SK-N-SH (cell line): ENCODE measurements at regions not wholly inside any gene's neighbourhood (a gene's known extent, or its start where the extent isn't known, plus 50 kb on each side); places are given as distances from the start of the nearest gene placed in this dataset.

Experiments used
- CTCF ChIA-PET: fragments of 300-600, 350-600 bp; formaldehyde crosslinking; extraction: SDS; loops from one replicate; lab custom pipeline; 2021; lab: Yijun Ruan, JAX
- POLR2A ChIA-PET: fragments of 350-600 bp; sonication (Branson Sonifier 250); formaldehyde crosslinking; extraction: SDS; loops from one replicate; lab custom pipeline; 2020; ENCODE audit warnings: antibody characterized with exemption, inconsistent platforms; lab: Yijun Ruan, JAX
- DNase-seq: peaks from one replicate; pipeline ENCODE4 v3.0.0; 2012
- H2AFZ ChIP-seq: fragments of 200-600 bp; sonication (generic); 2 replicates; pipeline ENCODE4 v1.8.1; 2016; ENCODE audit warnings: antibody characterized with exemption, mild to moderate bottlenecking, low read depth
- H3F3A ChIP-seq: fragments of 200-600 bp; sonication (generic); replicated peaks from 2 replicates; pipeline ENCODE3; 2016; ENCODE audit warnings: antibody characterized with exemption, mild to moderate bottlenecking; ENCODE audit not compliant: insufficient read depth
- H3K27ac ChIP-seq, 2 experiments: fragments of 200-500 bp in 1 of 2; fragments of 200-600 bp in 1 of 2; sonication (Bioruptor generic) in 1 of 2; sonication (generic), shearing (Covaris generic) in 1 of 2; 2 replicates each; pipeline versions ENCODE4 v1.5.1 to v1.6.1; 2014 to 2016; ENCODE audit warnings: low read depth in 2 of 2, inconsistent platforms in 1 of 2, low read length in 1 of 2, mild to moderate bottlenecking in 1 of 2, mixed read lengths in 1 of 2
- H3K27me3 ChIP-seq: fragments of 200-600 bp; sonication (generic), shearing (Covaris generic); 2 replicates; pipeline ENCODE4 v1.6.1; 2016; ENCODE audit warnings: mixed run types; ENCODE audit not compliant: insufficient read depth
- H3K36me3 ChIP-seq, 2 experiments: fragments of 200-500 bp in 1 of 2; fragments of 200-600 bp in 1 of 2; sonication (Bioruptor generic) in 1 of 2; sonication (generic) in 1 of 2; replicated peaks in 1 of 2; 2 replicates each; pipeline versions ENCODE3 to v1.5.1; 2014 to 2016; ENCODE audit warnings: low read length in 1 of 2, mild to moderate bottlenecking in 1 of 2; ENCODE audit not compliant: insufficient read depth in 2 of 2, control insufficient read depth in 1 of 2
- H3K4me1 ChIP-seq, 2 experiments: fragments of 200-500 bp in 1 of 2; fragments of 200-600 bp in 1 of 2; sonication (Bioruptor generic) in 1 of 2; sonication (generic), shearing (Covaris generic) in 1 of 2; 2 replicates each; pipeline versions ENCODE4 v1.5.1 to v1.6.1; 2014 to 2016; ENCODE audit warnings: low read depth in 1 of 2, low read length in 1 of 2, mixed run types in 1 of 2; ENCODE audit not compliant: insufficient read depth in 2 of 2, control insufficient read depth in 1 of 2
- H3K4me2 ChIP-seq: fragments of 200-600 bp; sonication (generic), shearing (Covaris generic); 2 replicates; pipeline ENCODE4 v1.6.1; 2017; ENCODE audit warnings: mixed run types
- H3K4me3 ChIP-seq, 2 experiments: fragments of 200-500 bp in 1 of 2; fragments of 200-600 bp in 1 of 2; sonication (Bioruptor generic) in 1 of 2; sonication (generic), shearing (Covaris generic) in 1 of 2; 2 replicates each; pipeline versions ENCODE4 v1.5.1 to v1.8.1; 2014 to 2016; ENCODE audit warnings: low read depth in 2 of 2, inconsistent platforms in 1 of 2, low read length in 1 of 2, mild to moderate bottlenecking in 1 of 2, mixed read lengths in 1 of 2, moderate library complexity in 1 of 2
- H3K79me2 ChIP-seq: fragments of 200-600 bp; sonication (generic); 2 replicates; pipeline ENCODE4 v1.8.1; 2017; ENCODE audit warnings: mild to moderate bottlenecking; ENCODE audit not compliant: insufficient read depth
- H3K9ac ChIP-seq: fragments of 200-600 bp; sonication (generic); 2 replicates; pipeline ENCODE4 v1.6.1; 2017; ENCODE audit warnings: mixed run types
- H3K9me2 ChIP-seq: fragments of 200-600 bp; sonication (generic); 2 replicates; pipeline ENCODE4 v1.6.1; 2017; ENCODE audit warnings: mixed run types
- H3K9me3 ChIP-seq: fragments of 200-600 bp; sonication (generic); 2 replicates; pipeline ENCODE4 v1.6.1; 2017; ENCODE audit warnings: mixed run types, mild to moderate bottlenecking, moderate library complexity
- H4K20me1 ChIP-seq: fragments of 200-600 bp; sonication (generic); 2 replicates; pipeline ENCODE4 v1.6.1; 2017; ENCODE audit warnings: mild to moderate bottlenecking, mixed run types; ENCODE audit not compliant: insufficient read depth
- CHD2 ChIP-seq: fragments of 150-350 bp; IDR thresholded peaks from 2 replicates; pipeline ENCODE4 v1.6.1; 2018; ENCODE audit warnings: low read length; ENCODE audit not compliant: partially characterized antibody
- CTCF ChIP-seq: fragments of 200-600 bp; sonication (generic); IDR thresholded peaks from 2 replicates; pipeline ENCODE4 v1.6.1; 2017; ENCODE audit warnings: antibody characterized with exemption, mild to moderate bottlenecking, moderate library complexity
- EZH2phosphoT487 ChIP-seq: fragments of 200-600 bp; sonication (generic); IDR thresholded peaks from 2 replicates; pipeline ENCODE4 v1.6.1; 2017; ENCODE audit warnings: low read depth, mixed run types, mild to moderate bottlenecking, antibody characterized with exemption, moderate library complexity, borderline replicate concordance
- FOSL2 ChIP-seq: IDR thresholded peaks from 2 replicates; pipeline ENCODE4 v1.4.0; 2012; ENCODE audit warnings: low read depth, mild to moderate bottlenecking, moderate library complexity, borderline replicate concordance
- FOXM1 ChIP-seq: IDR thresholded peaks from 2 replicates; pipeline ENCODE4 v1.4.0; 2012; ENCODE audit warnings: low read depth, mild to moderate bottlenecking
- GABPA ChIP-seq: IDR thresholded peaks from 2 replicates; pipeline ENCODE4 v1.4.0; 2012; ENCODE audit warnings: low read depth, mild to moderate bottlenecking
- GATA2 ChIP-seq: sonication (generic); formaldehyde crosslinking; IDR thresholded peaks from 2 replicates; pipeline ENCODE4 v1.5.0; 2020; ENCODE audit warnings: mild to moderate bottlenecking, missing genetic modification reagents
- JUND ChIP-seq: IDR thresholded peaks from 2 replicates; pipeline ENCODE4 v1.4.0; 2012
- MXI1 ChIP-seq: IDR thresholded peaks from 2 replicates; pipeline ENCODE4 v1.6.1; 2012; ENCODE audit warnings: mild to moderate bottlenecking, low read depth, low read length, improper control_type of control experiment
- NRF1 ChIP-seq: IDR thresholded peaks from 2 replicates; pipeline ENCODE4 v1.6.1; 2012; ENCODE audit warnings: low read depth, mild to moderate bottlenecking, low read length
- PBX3 ChIP-seq: IDR thresholded peaks from 2 replicates; pipeline ENCODE4; 2012
- RAD21 ChIP-seq: IDR thresholded peaks from 2 replicates; pipeline ENCODE4 v1.6.1; 2012; ENCODE audit warnings: mild to moderate bottlenecking, low read length
- RCOR1 ChIP-seq: fragments of 150-350 bp; IDR thresholded peaks from 2 replicates; pipeline ENCODE4 v1.6.1; 2017; ENCODE audit warnings: antibody characterized with exemption, low read length
- REST ChIP-seq: IDR thresholded peaks from 2 replicates; pipeline ENCODE4 v1.6.1; 2012; ENCODE audit warnings: mild to moderate bottlenecking, low read depth, low read length, moderate library complexity
- RFX5 ChIP-seq: IDR thresholded peaks from 2 replicates; pipeline ENCODE4 v1.6.1; 2012; ENCODE audit warnings: mild to moderate bottlenecking, improper control_type of control experiment, low read length
- RXRA ChIP-seq: IDR thresholded peaks from 2 replicates; pipeline ENCODE4 v1.4.0; 2012; ENCODE audit warnings: low read depth, mild to moderate bottlenecking, borderline replicate concordance
- TAF1 ChIP-seq: IDR thresholded peaks from 2 replicates; pipeline ENCODE4 v1.6.1; 2012; ENCODE audit warnings: low read depth, mild to moderate bottlenecking, low read length, moderate library complexity, borderline replicate concordance
- TEAD4 ChIP-seq: IDR thresholded peaks from 2 replicates; pipeline ENCODE4 v1.4.0; 2012; ENCODE audit warnings: mild to moderate bottlenecking, borderline replicate concordance; ENCODE audit not compliant: insufficient read depth
- WGBS: methylation state at CpG from one replicate; pipeline ENCODE4 v1.1.6; 2017; ENCODE audit warnings: low lambda C conversion rate; 5-methylcytosine and 5-hydroxymethylcytosine counted together
- TF ChIP-seq, protein P1 (sequence below): IDR thresholded peaks from 2 replicates; pipeline ENCODE4 v1.4.0; 2012; ENCODE audit warnings: low read depth

DNA sequence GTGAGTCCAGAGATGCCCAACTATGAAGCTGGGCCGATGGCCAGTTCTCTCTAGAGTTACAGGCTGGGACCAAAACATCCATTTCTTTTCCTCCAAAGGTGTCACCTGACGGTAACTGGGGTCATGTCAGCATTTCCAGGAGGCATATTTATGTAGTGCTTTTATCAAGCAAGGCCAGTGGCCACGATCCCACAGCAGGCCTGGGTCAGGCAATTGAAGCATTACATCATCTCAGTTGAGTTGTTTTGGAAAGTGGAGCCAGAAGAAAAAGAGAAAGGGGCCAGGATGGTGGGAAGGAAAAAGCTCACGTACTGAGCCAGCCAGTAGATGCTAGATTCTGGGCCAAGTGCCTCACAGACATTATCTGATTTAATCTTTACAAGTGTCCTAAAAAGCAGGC, 73.9 kb upstream of the BRINP1 start:
- H3K9me3 ChIP-seq, result no peaks in the 10 kb centered on the region
- CTCF ChIA-PET, result interaction anchor here (1.3 kb wide), 1 partner anchor 10 kb away, joined by 4 read pairs; no protein-coding TSS in a partner anchor
- no peak overlapping the region for H3K9ac ChIP-seq
- 21% methylated on average over 4 of the region's 4 CpGs for WGBS
- no peaks in the 10 kb centered on the region for H3K79me2 ChIP-seq
- DNase-seq, result no peak
- POLR2A ChIA-PET, result no interaction called here
- no peak overlapping the region for H2AFZ ChIP-seq
- H3K27me3 ChIP-seq, result no peaks in the 10 kb centered on the region
- no peaks in the 10 kb centered on the region for H3K9me2 ChIP-seq
- no peaks in the 10 kb centered on the region for H3F3A ChIP-seq
- no peak overlapping the region for H3K27ac ChIP-seq
- TF ChIP-seq TEAD4 (no peak), RAD21 (no peak), RCOR1 (no peak), RFX5 (no peak), RXRA (no peak), GATA2 (CRISPR knock-in tag) (no peak), FOXM1 (no peak), CTCF (no peak), EZH2phosphoT487 (no peak), GABPA (no peak), CHD2 (no peak), REST (no peak), MXI1 (no peak), TAF1 (no peak), FOSL2 (no peak), NRF1 (no peak), JUND (no peak), PBX3 (no peak)
- TF ChIP-seq, protein P1, sequence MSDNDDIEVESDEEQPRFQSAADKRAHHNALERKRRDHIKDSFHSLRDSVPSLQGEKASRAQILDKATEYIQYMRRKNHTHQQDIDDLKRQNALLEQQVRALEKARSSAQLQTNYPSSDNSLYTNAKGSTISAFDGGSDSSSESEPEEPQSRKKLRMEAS, result no peak
- no peak overlapping the region for H3K4me3 ChIP-seq
- H3K36me3 ChIP-seq, result no peaks in the 10 kb centered on the region
- H3K4me2 ChIP-seq, result no peak overlapping the region
- no peaks in the 10 kb centered on the region for H3K4me1 ChIP-seq
- H4K20me1 ChIP-seq, result no peaks in the 10 kb centered on the region
